HepG2 (cell line): ENCODE measurements at regions not wholly inside any gene's neighbourhood (a gene's known extent, or its start where the extent isn't known, plus 50 kb on each side); places are given as distances from the start of the nearest gene placed in this dataset.

Experiments used
- CAMTA2 ChIP-seq: sonication (generic); formaldehyde crosslinking; IDR thresholded peaks from 2 replicates; pipeline ENCODE4 v1.4.0; 2020; ENCODE audit warnings: mild to moderate bottlenecking, missing genetic modification reagents, borderline replicate concordance
- ELF4 ChIP-seq: sonication (generic); formaldehyde crosslinking; IDR thresholded peaks from 2 replicates; pipeline ENCODE4 v1.5.0; 2020; ENCODE audit warnings: missing genetic modification reagents, mild to moderate bottlenecking, moderate library complexity, borderline replicate concordance
- GABPA ChIP-seq, 2 experiments: IDR thresholded peaks; 2 replicates each; pipeline ENCODE4 v1.6.1; 2011 to 2016; ENCODE audit warnings: low read depth in 2 of 2, low read length in 1 of 2, missing biosample characterization in 1 of 2, missing genetic modification characterization in 1 of 2
- JDP2 ChIP-seq: sonication (generic); formaldehyde crosslinking; IDR thresholded peaks from 2 replicates; pipeline ENCODE4 v1.8.1; 2022; ENCODE audit warnings: missing genetic modification reagents, borderline replicate concordance
- ZMAT3 ChIP-seq: sonication (generic); formaldehyde crosslinking; conservative IDR thresholded peaks from 2 replicates; pipeline ENCODE4 v1.7.0; 2021; ENCODE audit warnings: missing genetic modification reagents
- ZNF556 ChIP-seq: sonication (generic); formaldehyde crosslinking; IDR thresholded peaks from 2 replicates; pipeline ENCODE4 v1.4.0; 2020; ENCODE audit warnings: mild to moderate bottlenecking, missing genetic modification reagents, borderline replicate concordance
- TF ChIP-seq, protein P1 (sequence below): sonication (generic); formaldehyde crosslinking; IDR thresholded peaks from 2 replicates; pipeline ENCODE4 v1.5.0; 2020; ENCODE audit warnings: mild to moderate bottlenecking, missing genetic modification reagents
- TF ChIP-seq, protein P2 (sequence below): sonication (generic); formaldehyde crosslinking; IDR thresholded peaks from 2 replicates; pipeline ENCODE4 v1.4.0; 2020; ENCODE audit warnings: mild to moderate bottlenecking, missing genetic modification reagents
- TF ChIP-seq, protein P3 (sequence below): IDR thresholded peaks from 2 replicates; pipeline ENCODE4 v1.6.1; 2012; ENCODE audit warnings: low read length, improper control_type of control experiment
- TF ChIP-seq, protein P4 (sequence below): sonication (generic); formaldehyde crosslinking; IDR thresholded peaks from 2 replicates; pipeline ENCODE4 v1.9.0; 2021; ENCODE audit warnings: missing genetic modification reagents, mild to moderate bottlenecking, borderline replicate concordance

DNA sequence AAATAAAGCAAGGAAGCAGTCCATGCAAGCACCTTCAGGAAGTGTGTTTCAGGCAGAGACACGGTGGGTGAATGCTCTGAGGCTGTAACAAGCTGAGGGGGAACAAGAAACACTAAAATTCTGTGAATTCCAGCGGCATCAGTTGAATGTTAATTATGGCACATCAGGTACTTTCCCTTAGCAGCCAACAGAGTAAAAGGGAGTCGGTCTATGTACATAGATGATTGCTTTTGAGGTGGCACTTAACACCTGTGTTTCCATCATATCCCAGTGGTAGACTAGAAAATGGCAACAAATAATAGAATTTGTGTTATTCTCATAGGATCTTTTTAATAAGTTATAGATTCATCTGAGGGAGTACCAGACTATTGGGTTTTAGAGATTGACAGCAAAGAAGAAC, 481.0 kb upstream of the KLF6 start:
- no peak for TF ChIP-seq GABPA (IDR thresholded peaks at IDR 0.05; ENCODE audit: low read depth, low read length)
- TF ChIP-seq GABPA (CRISPR knock-in tag; IDR thresholded peaks at IDR 0.05; ENCODE audit: low read depth) = no peak
- TF ChIP-seq ZNF556 (CRISPR knock-in tag) = no peak
- TF ChIP-seq, protein P1, sequence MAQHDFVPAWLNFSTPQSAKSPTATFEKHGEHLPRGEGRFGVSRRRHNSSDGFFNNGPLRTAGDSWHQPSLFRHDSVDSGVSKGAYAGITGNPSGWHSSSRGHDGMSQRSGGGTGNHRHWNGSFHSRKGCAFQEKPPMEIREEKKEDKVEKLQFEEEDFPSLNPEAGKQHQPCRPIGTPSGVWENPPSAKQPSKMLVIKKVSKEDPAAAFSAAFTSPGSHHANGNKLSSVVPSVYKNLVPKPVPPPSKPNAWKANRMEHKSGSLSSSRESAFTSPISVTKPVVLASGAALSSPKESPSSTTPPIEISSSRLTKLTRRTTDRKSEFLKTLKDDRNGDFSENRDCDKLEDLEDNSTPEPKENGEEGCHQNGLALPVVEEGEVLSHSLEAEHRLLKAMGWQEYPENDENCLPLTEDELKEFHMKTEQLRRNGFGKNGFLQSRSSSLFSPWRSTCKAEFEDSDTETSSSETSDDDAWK (CRISPR knock-in tag) = no peak
- TF ChIP-seq JDP2 (CRISPR knock-in tag) = no peak
- no peak for TF ChIP-seq ELF4 (CRISPR knock-in tag)
- no peak for TF ChIP-seq CAMTA2
- no peak for TF ChIP-seq ZMAT3
- TF ChIP-seq, protein P2, sequence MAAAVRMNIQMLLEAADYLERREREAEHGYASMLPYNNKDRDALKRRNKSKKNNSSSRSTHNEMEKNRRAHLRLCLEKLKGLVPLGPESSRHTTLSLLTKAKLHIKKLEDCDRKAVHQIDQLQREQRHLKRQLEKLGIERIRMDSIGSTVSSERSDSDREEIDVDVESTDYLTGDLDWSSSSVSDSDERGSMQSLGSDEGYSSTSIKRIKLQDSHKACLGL (CRISPR knock-in tag) = no peak
- TF ChIP-seq, protein P3, sequence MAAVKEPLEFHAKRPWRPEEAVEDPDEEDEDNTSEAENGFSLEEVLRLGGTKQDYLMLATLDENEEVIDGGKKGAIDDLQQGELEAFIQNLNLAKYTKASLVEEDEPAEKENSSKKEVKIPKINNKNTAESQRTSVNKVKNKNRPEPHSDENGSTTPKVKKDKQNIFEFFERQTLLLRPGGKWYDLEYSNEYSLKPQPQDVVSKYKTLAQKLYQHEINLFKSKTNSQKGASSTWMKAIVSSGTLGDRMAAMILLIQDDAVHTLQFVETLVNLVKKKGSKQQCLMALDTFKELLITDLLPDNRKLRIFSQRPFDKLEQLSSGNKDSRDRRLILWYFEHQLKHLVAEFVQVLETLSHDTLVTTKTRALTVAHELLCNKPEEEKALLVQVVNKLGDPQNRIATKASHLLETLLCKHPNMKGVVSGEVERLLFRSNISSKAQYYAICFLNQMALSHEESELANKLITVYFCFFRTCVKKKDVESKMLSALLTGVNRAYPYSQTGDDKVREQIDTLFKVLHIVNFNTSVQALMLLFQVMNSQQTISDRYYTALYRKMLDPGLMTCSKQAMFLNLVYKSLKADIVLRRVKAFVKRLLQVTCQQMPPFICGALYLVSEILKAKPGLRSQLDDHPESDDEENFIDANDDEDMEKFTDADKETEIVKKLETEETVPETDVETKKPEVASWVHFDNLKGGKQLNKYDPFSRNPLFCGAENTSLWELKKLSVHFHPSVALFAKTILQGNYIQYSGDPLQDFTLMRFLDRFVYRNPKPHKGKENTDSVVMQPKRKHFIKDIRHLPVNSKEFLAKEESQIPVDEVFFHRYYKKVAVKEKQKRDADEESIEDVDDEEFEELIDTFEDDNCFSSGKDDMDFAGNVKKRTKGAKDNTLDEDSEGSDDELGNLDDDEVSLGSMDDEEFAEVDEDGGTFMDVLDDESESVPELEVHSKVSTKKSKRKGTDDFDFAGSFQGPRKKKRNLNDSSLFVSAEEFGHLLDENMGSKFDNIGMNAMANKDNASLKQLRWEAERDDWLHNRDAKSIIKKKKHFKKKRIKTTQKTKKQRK = no peak
- TF ChIP-seq, protein P4, sequence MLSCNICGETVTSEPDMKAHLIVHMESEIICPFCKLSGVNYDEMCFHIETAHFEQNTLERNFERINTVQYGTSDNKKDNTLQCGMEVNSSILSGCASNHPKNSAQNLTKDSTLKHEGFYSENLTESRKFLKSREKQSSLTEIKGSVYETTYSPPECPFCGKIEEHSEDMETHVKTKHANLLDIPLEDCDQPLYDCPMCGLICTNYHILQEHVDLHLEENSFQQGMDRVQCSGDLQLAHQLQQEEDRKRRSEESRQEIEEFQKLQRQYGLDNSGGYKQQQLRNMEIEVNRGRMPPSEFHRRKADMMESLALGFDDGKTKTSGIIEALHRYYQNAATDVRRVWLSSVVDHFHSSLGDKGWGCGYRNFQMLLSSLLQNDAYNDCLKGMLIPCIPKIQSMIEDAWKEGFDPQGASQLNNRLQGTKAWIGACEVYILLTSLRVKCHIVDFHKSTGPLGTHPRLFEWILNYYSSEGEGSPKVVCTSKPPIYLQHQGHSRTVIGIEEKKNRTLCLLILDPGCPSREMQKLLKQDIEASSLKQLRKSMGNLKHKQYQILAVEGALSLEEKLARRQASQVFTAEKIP = no peak
